ENCODE measurements at regions not wholly inside any gene's neighbourhood (a gene's known extent, or its start where the extent isn't known, plus 50 kb on each side); places are given as distances from the start of the nearest gene placed in this dataset.

GRCh38 chr5:120098902-120099535 is 365.1 kb upstream of the PRR16 start:
- ATAC-seq (no peak), FAIRE-seq (no peak), DNase-seq (ENCODE audit: low spot score) (no peak)
- WGBS (ENCODE audit: low lambda C conversion rate): 1% methylated on average over 5 of the region's 5 CpGs
- no peaks in the 10 kb centered on the region for H3K4me1 ChIP-seq (ENCODE audit: insufficient read depth, low read length)
- no peak overlapping the region for H3K27ac ChIP-seq (ENCODE audit: extremely low read length, insufficient read depth, low read length)
- H3K4me3 ChIP-seq (replicated peaks in 1 of 3; ENCODE audit: insufficient read depth in 1 of 3, low read depth in 2 of 3, low read length in 3 of 3): no peak overlapping the region
- H4K20me1 ChIP-seq (ENCODE audit: insufficient read depth, low read length): no peaks in the 10 kb centered on the region
- ChIA-PET POLR2A (no interaction called here), CTCF (ENCODE audit: low intra/inter-chr PET ratio, low total read pairs) (no interaction called here)
- H3K27me3 ChIP-seq (ENCODE audit: control insufficient read depth in 1 of 2, insufficient read depth in 2 of 2, low read length in 2 of 2): no peaks in the 10 kb centered on the region
- no peak for TF ChIP-seq ATF7 (IDR thresholded peaks at IDR 0.05)
- TF ChIP-seq ATF7 (CRISPR knock-in tag; IDR thresholded peaks at IDR 0.05): no peak
- TF ChIP-seq ZC3H4 (CRISPR knock-in tag; IDR thresholded peaks at IDR 0.05; ENCODE audit: borderline replicate concordance): no peak
- TF ChIP-seq ZKSCAN8 (CRISPR knock-in tag; IDR thresholded peaks at IDR 0.05; ENCODE audit: borderline replicate concordance): no peak
- no peak for TF ChIP-seq RARA (CRISPR knock-in tag; IDR thresholded peaks at IDR 0.05)
- TF ChIP-seq ZFP62 (CRISPR knock-in tag; IDR thresholded peaks at IDR 0.05): no peak
- TF ChIP-seq ZIK1 (CRISPR knock-in tag; IDR thresholded peaks at IDR 0.05; ENCODE audit: borderline replicate concordance, low read depth): no peak
- TF ChIP-seq ATAD3A (CRISPR knock-in tag; IDR thresholded peaks at IDR 0.05): no peak
- TF ChIP-seq MIER3 (CRISPR knock-in tag; IDR thresholded peaks at IDR 0.05; ENCODE audit: borderline replicate concordance): no peak
- TF ChIP-seq ZNF615 (CRISPR knock-in tag; IDR thresholded peaks at IDR 0.05; ENCODE audit: borderline replicate concordance): no peak
- TF ChIP-seq ZNF337 (CRISPR knock-in tag; IDR thresholded peaks at IDR 0.05; ENCODE audit: borderline replicate concordance, low read depth): no peak
- H3K4me2 ChIP-seq (ENCODE audit: low read depth, low read length): no peak overlapping the region
- H3K9me3 ChIP-seq (ENCODE audit: low read length): no peaks in the 10 kb centered on the region
- no peak overlapping the region for H2AFZ ChIP-seq (ENCODE audit: low read length)
- BruUV-seq (replicated peaks): no TSS peak
- H3K79me2 ChIP-seq (ENCODE audit: insufficient read depth, low read length): no peaks in the 10 kb centered on the region
- intact Hi-C loops (cut with micrococcal nuclease; ENCODE audit: unreplicated experiment) (no loop called here), in situ Hi-C loops (cut with HindIII; ENCODE audit: extremely low pct_ligation_motif_present, low pct_unique_long_range_greater_than_20kb) (no loop called here)
- H3K36me3 ChIP-seq (replicated peaks in 1 of 2; ENCODE audit: control insufficient read depth in 1 of 2, insufficient read depth in 2 of 2, low read length in 2 of 2): no peaks in the 10 kb centered on the region
- H3K9ac ChIP-seq (ENCODE audit: insufficient read depth, low read depth, low read length): no peak overlapping the region

GRCh38 chr5:120101771-120102170 is 362.3 kb upstream of the PRR16 start:
- Histone ChIP-seq H3K36me3 (replicated peaks in 1 of 2; ENCODE audit: control insufficient read depth in 1 of 2, insufficient read depth in 2 of 2, low read length in 2 of 2) (no peaks in the 10 kb centered on the region), H3K4me3 (replicated peaks in 1 of 3; ENCODE audit: insufficient read depth in 1 of 3, low read depth in 2 of 3, low read length in 3 of 3) (no peak overlapping the region), H3K4me2 (ENCODE audit: low read depth, low read length) (no peak overlapping the region), H3K27ac (ENCODE audit: extremely low read length, insufficient read depth, low read length) (no peak overlapping the region), H2AFZ (ENCODE audit: low read length) (no peak overlapping the region), H3K4me1 (ENCODE audit: insufficient read depth, low read length) (no peaks in the 10 kb centered on the region), H3K27me3 (ENCODE audit: control insufficient read depth in 1 of 2, insufficient read depth in 2 of 2, low read length in 2 of 2) (no peaks in the 10 kb centered on the region), H3K9ac (ENCODE audit: insufficient read depth, low read depth, low read length) (no peak overlapping the region), H3K9me3 (ENCODE audit: low read length) (no peaks in the 10 kb centered on the region), H4K20me1 (ENCODE audit: insufficient read depth, low read length) (no peaks in the 10 kb centered on the region), H3K79me2 (ENCODE audit: insufficient read depth, low read length) (no peaks in the 10 kb centered on the region)
- intact Hi-C loops (cut with micrococcal nuclease; ENCODE audit: unreplicated experiment) (no loop called here), in situ Hi-C loops (cut with HindIII; ENCODE audit: extremely low pct_ligation_motif_present, low pct_unique_long_range_greater_than_20kb) (no loop called here)
- ATAC-seq (no peak), DNase-seq (ENCODE audit: low spot score) (no peak), FAIRE-seq (no peak)
- POLR2A ChIA-PET: no interaction called here
- CTCF ChIA-PET (ENCODE audit: low intra/inter-chr PET ratio, low total read pairs): no interaction called here
- no TSS peak for BruUV-seq (replicated peaks)
- TF ChIP-seq ZNF512B (CRISPR knock-in tag; IDR thresholded peaks at IDR 0.05; ENCODE audit: borderline replicate concordance) (no peak), SP140L (CRISPR knock-in tag; IDR thresholded peaks at IDR 0.05; ENCODE audit: borderline replicate concordance) (no peak), ZNF660 (CRISPR knock-in tag; IDR thresholded peaks at IDR 0.05; ENCODE audit: borderline replicate concordance, low read depth) (no peak), ZNF574 (CRISPR knock-in tag; IDR thresholded peaks at IDR 0.05) (no peak)

Data from HepG2 (cell line).